Brain microvascular endothelial cell (primary cell): ENCODE measurements at regions not wholly inside any gene's neighbourhood (a gene's known extent, or its start where the extent isn't known, plus 50 kb on each side); places are given as distances from the start of the nearest gene placed in this dataset.
"Not testable (repeated sequence)": the region's sequence is repeated elsewhere in the genome, so short reads cannot be mapped to it uniquely, and the experiment has no call there.

Source experiments
- DNase-seq: peaks from one replicate; pipeline ENCODE4 v3.0.0-alpha.2; 2020
- H3K27ac ChIP-seq: fragments of 250-450 bp; sonication (Bioruptor Pico); 2 replicates; pipeline ENCODE4 v1.5.1; 2020; ENCODE audit warnings: mild to moderate bottlenecking, moderate library complexity
- H3K27me3 ChIP-seq: fragments of 250-450 bp; sonication (Bioruptor Pico); replicated peaks from 2 replicates; pipeline ENCODE4 v1.5.1; 2020; ENCODE audit warnings: mild to moderate bottlenecking
- H3K36me3 ChIP-seq: fragments of 250-450 bp; sonication (Bioruptor Pico); replicated peaks from 2 replicates; pipeline ENCODE4 v1.5.1; 2020; ENCODE audit warnings: mild to moderate bottlenecking
- H3K4me3 ChIP-seq: 2 replicates; pipeline ENCODE4 v1.5.1; 2011; ENCODE audit warnings: low read depth, mild to moderate bottlenecking, control low read depth, low read length, moderate library complexity
- CTCF ChIP-seq: IDR thresholded peaks from 2 replicates; pipeline ENCODE4 v1.5.1; 2011; ENCODE audit warnings: low read depth, mild to moderate bottlenecking, moderate library complexity, low read length, control low read depth, inconsistent platforms; ENCODE audit errors: missing control alignments
- in situ Hi-C: cut with HindIII; loops from 2 replicates; pipeline ENCODE4 v1.10.0; 2017; ENCODE audit warnings: low sequenced_read_pairs, low pct_ligation_motif_present

DNA sequence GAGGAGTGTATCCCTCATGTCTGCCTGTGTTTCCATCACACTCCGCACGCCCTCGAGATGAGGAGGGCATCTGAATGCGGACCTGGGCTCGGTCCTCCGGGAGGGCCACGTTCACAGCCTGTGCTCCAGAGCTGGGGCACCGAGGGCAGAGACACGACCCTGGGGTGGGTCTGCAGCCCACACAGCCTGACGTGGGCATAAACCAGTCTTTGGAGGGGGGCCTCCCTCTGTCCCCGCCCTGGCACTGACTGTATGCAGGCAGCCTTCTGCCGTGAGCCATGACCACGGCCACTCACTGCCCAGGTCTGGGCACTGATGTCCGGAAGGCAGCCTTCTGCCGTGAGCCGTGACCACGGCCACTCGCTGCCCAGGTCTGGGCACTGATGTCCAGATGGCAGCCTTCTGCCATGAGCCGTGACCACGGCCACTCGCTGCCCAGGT lies 1425.1 kb downstream of the BRD1 start:
- H3K27ac ChIP-seq: no peak overlapping the region
- no peak for DNase-seq
- in situ Hi-C loops: no loop called here
- TF ChIP-seq CTCF: no peak
- no peaks in the 10 kb centered on the region for H3K27me3 ChIP-seq
- no peaks in the 10 kb centered on the region for H3K36me3 ChIP-seq
- H3K4me3 ChIP-seq: no peak overlapping the region

DNA sequence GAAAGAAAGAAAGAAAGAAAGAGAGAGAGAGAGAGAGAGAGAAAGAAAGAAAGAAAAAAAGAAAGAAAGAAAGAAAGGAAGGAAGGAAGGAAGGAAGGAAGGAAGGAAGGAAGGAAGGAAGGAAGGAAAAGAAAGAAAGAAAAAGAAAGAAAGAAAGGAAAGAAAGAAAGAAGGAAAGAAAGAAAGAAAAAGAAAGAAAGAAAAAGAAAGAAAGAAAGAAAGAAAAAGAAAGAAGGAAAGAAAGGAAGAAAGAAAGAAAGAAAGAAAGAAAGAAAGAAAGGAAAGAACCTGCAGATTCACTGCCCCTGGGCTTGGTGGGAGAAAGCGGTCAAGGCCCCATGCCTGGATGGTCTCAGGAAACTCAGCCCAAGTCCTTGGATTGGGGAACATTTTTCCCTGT lies 1426.2 kb downstream of the BRD1 start:
- in situ Hi-C loops, H3K36me3 ChIP-seq, H3K27me3 ChIP-seq, DNase-seq, H3K4me3 ChIP-seq, H3K27ac ChIP-seq: not testable (repeated sequence)

DNA sequence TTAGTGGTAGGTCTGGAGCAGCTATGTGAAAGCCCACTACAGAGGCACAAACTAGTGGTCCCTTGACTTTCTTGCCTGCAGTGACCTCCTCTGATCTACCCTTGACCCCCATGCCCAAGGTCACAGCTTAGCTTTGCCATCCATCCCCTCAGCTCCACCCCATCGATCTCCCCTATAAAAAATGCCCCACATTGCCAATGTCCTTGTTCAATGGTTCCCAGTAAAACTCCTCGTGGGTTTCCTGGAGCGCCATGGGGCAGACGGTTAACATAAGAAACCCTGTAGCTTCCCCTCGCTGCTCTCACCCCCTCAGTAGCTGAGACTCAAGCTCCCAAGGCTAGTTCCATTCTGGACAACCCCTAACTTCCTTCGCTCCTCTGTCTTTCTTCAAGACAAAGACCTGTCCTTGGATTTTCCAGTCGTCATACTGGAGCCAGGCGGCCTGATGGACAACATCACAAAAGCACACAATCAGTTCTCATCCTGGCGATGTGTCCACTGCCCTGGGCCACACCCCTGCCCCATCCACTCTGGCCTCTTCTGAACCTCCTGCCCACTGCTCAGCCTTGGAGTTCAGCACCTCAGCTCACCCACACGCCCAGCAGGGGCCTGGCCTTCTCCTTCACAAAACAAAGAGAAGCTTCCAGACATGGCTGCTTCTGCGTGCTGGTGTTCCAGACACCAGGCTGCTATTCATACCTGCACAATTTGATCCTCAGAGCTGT lies 1429.3 kb downstream of the BRD1 start:
- H3K27ac ChIP-seq: no peak overlapping the region
- in situ Hi-C loops: no loop called here
- H3K36me3 ChIP-seq: no peaks in the 10 kb centered on the region
- no peak for TF ChIP-seq CTCF
- DNase-seq: no peak
- H3K4me3 ChIP-seq: no peak overlapping the region
- H3K27me3 ChIP-seq: no peaks in the 10 kb centered on the region

- no peaks in the 10 kb centered on the region for H3K27me3 ChIP-seq
- no peak for TF ChIP-seq CTCF
- in situ Hi-C loops: no loop called here
- no peaks in the 10 kb centered on the region for H3K36me3 ChIP-seq
- no peak overlapping the region for H3K27ac ChIP-seq
- no peak overlapping the region for H3K4me3 ChIP-seq
- no peak for DNase-seq
These were observed 1430.0 kb downstream of the BRD1 start for GRCh38 chr22:48397531-48398180.

GRCh38 chr22:48396785-48397530 lies 1430.7 kb downstream of the BRD1 start:
- no peaks in the 10 kb centered on the region for H3K27me3 ChIP-seq
- TF ChIP-seq CTCF: no peak
- in situ Hi-C loops: no loop called here
- H3K27ac ChIP-seq: no peak overlapping the region
- DNase-seq: no peak
- H3K36me3 ChIP-seq: no peaks in the 10 kb centered on the region
- H3K4me3 ChIP-seq: no peak overlapping the region

DNA sequence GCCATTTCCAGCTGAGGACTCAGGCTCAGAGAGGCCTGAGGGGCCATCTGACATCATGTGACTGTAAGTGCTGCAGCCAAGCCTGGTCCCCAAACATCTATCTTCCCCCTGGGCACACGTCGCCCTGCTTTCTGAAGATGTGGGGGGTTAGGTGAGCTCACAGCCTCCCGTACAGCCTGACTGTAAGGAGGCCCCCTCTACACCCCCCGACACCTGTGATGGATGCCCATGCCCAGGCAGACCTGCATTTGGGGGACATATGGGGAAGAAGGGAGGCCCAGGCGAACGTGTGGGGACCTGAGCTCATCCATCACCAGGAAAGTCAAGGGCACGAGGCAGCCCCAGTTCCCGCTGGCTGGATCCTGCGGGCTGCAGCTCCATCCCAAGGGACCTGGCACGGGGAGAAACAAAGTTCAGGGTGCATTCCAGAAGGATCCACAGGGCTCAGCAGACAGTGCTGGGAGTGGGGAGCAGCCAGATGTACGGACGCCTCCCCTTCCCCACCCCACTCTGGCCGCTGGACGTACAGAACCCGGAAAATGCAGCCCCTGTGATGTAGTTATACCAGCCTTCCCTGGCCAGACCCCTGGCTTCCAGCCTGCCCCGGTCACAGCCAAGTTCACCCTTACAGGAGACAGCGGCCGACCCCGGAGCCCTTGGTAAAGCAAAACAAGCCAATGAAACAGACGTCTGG lies 1431.4 kb downstream of the BRD1 start:
- no peak overlapping the region for H3K4me3 ChIP-seq
- DNase-seq: no peak
- in situ Hi-C loops: no loop called here
- no peaks in the 10 kb centered on the region for H3K27me3 ChIP-seq
- no peak overlapping the region for H3K27ac ChIP-seq
- no peaks in the 10 kb centered on the region for H3K36me3 ChIP-seq
- TF ChIP-seq CTCF: no peak
